HG03520 (cell line): ENCODE measurements at regions not wholly inside any gene's neighbourhood (a gene's known extent, or its start where the extent isn't known, plus 50 kb on each side); places are given as distances from the start of the nearest gene placed in this dataset.
"Not testable (repeated sequence)": the region's sequence is repeated elsewhere in the genome, so short reads cannot be mapped to it uniquely, and the experiment has no call there.

Experiments used
- ATAC-seq: cut with Tn5 transposase; IDR thresholded peaks from one replicate; pipeline ENCODE4 v1.9.1; 2021; ENCODE audit warnings: mild to moderate bottlenecking, moderate library complexity; ENCODE audit not compliant: unreplicated experiment

DNA sequence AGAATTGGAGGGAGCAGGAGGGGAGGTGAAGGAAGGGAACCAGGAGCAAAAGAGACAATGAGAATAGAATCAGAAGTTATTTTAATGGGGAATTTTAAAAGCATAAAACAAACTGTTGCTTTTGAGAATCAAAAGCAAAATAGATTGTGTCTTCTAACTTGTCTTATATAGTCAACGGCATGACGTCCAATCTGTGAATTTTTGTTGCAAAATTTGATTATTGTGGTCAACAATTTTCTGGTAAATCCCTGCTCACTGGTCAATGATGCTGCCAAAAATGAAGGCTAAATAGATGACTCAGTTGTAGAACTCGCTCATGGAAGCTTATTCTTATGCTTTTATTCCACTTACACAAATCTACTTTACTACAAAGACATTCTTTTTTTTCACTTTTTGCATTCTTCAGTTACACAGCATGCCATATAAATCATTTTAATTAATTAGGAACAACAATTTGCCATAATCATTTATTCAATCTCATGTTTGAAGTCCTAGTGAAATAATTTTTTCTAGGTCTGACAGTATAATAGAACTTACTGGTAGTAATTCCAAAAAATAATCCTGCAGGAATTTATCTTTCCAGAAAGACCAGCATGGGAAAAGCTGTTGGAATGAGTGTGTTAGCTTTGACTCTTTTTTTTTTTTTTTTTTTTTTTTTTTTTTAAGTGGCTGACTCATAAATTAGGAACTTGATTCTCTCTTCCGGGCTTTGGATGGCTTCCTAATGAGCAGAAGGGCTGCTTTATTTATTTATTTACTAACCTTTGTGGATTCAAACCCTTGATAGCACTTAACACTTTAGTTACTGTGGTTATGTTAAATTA, 256.9 kb downstream of the SPRY2 start:
- no peak for ATAC-seq

DNA sequence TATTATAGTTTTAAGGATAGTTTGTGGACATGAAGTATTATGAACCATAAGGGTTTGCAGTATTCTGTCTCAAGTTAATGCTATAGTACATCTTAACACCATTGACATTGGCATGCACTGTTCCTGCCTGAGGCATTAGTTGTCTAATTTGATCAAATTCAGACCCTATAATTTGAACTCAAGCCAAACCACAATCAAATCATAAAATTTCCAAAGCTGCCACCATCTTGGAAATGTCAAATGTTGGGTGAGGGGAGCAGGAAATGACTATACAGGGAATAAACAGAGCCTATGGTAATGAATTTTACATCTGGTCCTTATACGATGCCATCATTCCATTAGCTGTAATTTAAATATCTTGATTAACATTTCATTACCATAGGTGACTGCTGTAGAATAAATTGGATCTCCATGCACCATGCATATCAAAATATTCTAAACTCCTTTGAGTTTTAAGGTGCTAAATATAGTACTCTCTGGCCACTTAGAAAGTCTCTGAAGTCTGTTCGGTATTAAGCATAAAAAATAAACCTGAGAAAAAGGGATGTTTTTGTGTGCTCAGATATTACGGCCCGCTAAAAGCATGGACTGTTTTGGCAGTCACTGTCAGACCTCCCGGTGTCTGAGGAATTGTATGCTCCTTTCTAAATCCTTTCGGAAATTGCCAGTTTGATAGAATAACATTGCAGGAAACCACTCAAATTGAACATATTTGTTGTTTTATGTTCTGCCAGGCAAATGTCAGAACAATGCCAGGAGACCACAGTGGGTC, 257.7 kb downstream of the SPRY2 start:
- no peak for ATAC-seq

DNA sequence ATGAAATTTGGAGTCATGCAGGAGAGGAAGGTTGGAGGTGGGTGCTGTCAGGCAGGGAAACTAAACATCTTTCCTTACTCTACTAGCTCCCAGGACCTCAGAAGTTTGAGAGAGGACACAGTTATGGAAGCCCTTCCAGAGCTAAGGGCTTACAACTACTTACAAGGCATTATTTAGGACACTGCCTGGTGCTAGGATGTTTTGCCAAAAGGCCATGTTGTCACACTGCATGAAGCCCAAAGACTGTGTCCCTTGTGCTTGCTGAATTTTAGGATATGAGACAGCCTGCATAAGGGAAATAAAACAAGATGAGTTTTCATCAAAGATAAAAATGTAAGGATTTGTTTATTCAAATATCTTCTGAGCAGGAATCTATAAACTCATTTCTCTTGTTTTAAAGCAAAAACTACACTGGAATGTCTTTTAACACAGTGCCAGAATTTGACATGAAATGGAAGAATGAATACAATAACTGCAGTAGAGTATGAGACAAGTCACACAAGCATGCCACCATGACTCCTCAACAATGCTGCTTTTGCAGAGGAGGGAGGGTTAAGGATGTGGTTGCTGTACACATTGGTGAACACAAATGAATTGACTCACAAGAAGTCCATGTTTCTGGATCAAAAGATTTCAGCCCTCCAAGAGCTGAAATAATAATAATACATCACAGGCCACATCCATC, 258.4 kb downstream of the SPRY2 start:
- no peak for ATAC-seq

DNA sequence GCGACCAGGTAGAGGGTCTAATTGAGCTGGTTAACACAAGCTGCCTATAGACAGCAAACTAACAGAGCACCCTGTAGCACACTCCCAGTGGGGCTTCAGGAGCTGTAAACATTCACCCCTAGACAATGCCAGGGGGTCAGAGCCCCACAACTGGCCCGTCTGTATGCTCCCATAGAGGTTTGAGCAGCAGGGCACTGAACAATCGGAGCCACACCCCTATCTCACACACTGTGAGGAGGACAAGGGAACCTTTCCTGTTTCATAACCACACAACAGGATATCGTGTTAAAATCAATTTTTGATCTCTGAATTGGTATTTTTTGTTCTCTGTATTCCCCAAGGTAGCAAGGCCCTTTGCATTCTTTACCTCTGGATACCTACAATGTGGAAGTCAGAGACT, 266.1 kb downstream of the SPRY2 start:
- ATAC-seq: no peak

DNA sequence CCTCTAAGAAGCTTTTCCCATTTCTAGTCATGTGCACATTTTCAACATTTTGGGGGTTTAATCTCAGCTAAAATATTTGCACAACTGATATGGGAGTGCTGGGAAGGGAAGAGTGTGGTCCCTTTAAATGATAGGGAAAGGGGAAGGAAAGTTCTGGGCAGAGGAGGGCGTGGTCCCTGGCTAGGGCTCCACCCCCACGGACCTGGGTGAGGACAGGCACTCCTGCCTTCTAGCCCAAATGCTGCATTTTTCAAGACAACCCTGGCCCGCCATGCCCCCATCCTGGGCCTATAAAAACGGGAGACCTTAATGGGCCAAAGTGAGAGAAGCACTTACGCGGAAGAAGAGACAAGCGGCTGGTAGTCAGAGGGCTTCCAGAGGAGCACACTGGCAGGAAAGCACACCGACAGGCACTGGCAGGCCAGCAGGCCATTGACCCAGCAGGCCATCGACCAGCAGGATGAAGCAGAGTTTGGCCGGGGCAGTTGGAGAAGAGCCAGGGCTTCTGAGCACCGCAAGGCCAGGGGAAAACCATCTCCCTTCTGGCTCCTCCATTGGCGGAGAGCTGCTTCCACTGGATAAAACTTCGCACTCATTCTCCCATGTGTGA, 266.7 kb downstream of the SPRY2 start:
- ATAC-seq: no peak

DNA sequence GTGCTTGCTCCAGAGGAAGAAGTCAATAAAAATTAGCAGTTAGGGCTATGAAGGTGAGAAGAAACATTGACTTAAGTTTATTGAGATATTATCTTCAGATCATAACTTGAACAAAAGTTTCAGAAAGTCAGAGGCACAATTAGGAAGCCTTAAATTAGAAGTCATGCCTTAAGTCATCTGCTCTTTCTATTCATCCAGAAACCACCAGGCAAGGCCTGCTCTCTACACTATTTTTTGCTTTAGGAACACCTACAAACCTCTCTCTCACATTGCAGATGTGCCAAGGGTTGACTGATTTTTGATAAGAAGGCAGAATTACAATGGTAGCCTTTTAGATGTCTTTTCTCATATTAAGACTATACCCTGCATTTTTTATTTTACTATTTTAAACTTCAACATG, 268.7 kb downstream of the SPRY2 start:
- no peak for ATAC-seq

DNA sequence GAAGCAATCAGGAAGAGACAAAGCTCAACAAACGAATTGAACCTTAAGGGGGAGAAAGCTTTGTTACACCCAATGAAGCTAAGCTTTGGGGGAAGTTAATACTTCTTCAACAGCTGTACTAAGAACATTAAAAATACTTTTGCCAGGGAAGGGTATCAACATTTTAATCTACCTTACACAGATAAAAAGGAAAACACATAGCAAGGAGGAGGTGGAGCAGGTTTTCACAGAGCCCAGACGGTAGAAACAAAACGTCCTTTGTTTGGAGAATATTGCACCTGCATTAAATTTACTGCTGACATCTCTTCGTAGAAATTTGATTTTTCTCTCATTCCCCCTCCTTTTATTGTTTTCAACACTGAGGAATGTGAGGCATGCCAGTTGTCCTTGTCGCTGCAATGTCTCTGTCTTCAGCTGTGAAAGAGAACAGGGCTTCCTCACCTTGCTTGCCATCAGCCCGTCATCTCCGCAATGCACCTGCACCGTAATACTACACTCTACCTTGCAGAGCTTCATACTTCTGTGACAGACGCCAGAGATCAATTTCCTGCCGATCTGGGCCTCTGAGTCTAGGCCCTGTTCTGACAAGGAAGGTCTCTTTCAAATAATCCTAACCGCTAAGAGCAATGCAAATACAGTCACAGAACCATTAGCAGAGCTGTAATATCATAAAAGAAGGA, 270.8 kb downstream of the SPRY2 start:
- no peak for ATAC-seq

DNA sequence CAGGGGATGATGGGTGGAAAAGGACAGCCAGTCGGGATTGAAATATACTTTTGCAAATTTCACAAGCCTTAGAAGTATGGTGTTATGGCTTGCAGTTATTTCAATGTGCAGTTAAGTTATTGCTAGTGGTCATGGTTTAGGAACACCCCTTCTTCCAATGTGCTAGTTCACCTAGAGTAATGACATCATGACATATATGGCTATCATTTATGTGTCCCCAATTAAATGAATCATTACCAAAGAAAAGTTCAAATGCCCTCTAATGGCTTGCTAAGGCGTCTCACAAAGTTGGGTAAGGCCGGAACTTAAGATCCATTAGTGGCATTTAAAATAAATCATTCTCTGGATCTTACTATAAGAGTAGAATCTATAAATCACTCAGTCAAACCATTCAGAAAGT, 271.6 kb downstream of the SPRY2 start:
- ATAC-seq: no peak

DNA sequence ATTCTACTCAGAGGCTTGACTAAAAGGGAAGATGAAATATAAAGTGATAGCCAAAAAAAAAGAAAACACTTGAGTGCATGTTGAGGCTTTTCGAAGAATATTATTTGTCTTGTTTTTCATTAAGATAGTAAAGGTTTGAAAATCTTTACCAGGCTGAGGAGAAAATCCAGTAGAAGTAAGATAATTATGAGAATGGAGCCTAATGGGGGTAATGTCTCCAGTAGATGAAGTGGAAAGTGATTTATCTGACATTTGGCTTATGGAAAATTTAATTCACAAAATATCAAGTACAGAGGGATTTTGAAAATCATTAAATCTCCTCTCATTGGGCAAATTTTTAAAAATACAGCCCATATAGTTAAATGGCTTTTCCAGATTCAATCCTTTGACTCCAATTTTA, 274.9 kb downstream of the SPRY2 start:
- ATAC-seq: no peak

DNA sequence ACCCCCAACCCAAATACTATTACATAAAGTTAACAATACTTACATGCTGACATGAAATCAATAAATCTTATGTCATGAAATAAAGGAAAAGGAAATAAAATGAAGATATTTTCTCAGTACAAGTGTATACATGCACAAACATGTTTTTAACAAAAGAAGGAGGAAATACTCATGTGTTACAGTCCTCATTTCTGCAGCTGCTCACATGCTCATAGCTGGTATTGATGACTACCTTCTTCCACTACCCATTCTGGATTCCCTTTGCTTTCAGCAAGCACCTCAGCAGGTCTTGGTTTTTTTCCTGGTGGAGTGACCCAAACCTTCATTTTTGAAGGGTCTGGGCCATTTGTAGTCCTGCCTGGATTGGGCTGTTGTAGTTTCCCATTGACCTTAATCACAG, 278.5 kb downstream of the SPRY2 start:
- ATAC-seq: not testable (repeated sequence)

DNA sequence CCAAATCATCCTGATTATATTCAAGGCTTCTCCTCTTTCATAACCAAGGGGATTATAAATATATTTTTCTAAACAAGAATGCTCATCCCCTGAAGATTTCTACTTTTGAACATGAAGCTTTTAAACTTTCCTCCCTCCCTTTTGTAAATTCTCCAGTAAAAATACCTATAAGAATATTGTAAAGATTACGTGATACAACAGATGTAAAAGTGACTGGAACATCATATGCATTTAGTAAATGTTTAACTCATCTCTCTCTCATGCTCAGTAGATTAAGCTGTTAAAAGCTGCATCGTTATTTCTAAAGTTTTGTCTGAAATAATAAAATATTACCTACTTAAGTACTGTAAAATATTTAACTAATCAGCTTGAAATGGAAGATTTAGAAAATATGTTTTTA, 281.1 kb downstream of the SPRY2 start:
- no peak for ATAC-seq

DNA sequence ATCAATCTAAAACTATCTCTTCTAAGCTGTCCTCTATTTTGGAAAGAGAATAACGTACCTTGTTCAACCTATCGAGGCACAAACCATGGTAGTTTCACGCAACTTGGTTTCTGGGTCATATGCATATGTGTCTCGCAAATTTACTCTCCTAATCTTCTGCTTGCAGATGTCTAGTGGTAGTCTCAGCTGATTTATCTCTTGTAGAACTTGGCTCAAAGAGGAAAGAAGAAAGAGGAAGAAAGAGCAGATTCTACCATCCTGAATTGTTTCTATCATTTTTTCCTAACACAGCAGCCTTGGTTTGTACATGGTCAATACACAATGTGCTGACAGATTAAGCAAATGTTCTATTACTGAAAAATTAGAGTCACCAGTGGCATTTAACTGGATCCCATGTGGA, 282.3 kb downstream of the SPRY2 start:
- no peak for ATAC-seq

DNA sequence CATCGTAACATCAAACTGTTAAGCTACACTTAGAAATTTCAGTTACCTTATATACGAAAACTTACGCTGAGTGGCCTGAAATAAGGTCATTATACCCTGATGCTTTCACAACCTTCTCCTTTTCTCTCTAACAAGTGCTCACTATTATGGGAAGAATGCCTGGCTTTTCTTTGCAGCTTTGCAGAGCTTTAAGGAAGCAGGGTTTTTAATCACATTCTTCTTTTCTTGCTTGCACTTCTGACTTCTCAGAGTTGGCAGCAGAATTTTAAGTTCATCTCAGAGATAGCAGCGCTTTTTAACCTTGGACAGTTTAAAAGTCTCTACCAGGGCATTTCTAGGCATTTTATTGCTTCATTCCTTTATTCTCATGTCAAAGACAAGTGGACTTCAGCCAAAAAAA, 285.1 kb downstream of the SPRY2 start:
- no peak for ATAC-seq

DNA sequence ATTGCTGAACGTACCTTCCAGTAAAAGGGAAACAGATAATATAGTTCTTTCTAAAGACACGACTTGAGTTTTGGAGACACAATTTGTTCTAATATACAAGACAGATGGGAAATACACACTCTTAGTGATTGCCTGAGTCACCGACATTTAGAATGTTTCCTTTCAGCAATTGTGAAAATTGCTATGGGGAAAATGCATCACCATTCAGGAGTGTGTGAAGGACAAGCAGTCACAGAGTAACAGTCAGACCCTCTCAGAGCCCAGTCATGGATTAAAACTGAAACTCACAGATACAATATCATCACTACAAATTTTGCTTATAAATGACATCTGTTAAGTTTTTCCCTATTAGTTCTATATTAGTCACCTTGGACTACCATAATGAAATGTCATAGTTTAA, 286.1 kb downstream of the SPRY2 start:
- no peak for ATAC-seq

DNA sequence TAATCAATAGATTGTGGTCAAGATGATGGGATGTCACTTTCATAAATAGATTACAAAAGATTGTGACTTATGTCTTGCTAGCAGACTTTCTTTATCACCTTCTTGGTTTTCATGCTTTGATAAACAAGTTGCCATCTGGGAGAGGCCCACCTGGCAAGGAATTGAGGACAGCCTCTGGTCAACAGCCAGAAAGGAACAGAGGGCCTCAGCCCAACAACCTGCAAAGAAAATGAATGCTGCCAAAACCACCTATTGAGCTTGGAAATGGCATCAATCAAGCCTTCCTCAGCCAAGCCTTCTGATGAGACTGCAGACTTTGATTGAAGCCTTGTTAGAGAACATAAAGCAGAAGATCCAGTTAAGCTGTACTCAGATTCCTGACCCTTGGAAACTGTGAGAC, 288.6 kb downstream of the SPRY2 start:
- ATAC-seq: no peak

DNA sequence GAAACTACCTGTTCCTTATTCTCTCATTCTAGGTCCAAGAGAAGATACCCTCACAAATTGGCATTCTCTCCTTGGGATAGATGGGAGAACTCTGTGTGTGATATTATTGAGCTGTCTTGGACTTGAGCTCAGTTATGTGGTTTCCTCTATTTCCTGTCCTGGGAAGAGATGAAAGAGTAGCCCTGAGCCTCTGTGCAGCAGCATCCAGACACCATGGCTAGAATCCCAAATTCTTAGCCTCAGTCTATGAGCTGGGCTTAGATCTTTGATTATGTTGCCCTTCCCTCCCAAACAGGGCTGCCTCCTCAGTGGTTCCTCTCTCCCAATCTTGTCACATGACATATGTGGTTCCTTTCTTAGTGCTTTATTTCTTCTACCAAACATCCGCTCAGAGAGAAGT, 290.7 kb downstream of the SPRY2 start:
- ATAC-seq: no peak

DNA sequence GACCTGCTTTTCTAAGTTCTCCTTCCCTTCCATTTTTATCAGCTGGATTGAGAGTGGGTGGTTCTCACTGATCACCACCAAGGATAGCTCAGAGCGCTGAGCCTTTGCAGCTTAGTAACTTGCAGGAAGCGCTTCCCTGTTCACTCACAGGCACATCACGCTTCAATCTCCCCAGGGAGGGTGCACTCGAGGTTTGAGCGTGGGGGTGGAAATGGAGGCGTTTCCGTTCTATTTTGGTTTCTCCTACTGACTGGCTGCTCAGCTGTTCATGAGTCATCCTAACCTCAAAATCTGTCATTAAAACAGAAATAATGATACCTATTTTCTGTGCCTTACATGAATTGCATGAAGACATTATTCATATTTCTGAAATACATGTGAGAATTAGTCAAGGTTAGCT, 292.1 kb downstream of the SPRY2 start:
- ATAC-seq: peak; percentile 96

DNA sequence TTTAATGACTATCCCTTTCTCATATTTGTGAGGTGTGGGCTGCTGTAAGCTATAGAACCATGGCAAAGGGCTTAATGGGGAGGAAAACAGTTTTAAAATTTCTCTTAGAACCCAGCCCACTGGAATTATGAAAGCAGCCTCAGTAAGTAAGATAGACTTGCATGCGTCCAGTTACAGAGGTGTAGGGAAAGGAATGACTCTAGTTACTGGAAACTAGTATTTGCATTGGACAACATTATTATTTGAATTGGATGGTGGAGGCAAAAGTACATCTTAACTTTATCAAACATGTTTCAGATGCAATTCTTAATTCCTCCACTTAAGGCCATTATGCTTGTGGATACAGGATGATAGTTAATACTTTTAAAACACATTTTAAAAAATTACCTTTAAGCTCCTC, 292.9 kb downstream of the SPRY2 start:
- ATAC-seq: no peak

DNA sequence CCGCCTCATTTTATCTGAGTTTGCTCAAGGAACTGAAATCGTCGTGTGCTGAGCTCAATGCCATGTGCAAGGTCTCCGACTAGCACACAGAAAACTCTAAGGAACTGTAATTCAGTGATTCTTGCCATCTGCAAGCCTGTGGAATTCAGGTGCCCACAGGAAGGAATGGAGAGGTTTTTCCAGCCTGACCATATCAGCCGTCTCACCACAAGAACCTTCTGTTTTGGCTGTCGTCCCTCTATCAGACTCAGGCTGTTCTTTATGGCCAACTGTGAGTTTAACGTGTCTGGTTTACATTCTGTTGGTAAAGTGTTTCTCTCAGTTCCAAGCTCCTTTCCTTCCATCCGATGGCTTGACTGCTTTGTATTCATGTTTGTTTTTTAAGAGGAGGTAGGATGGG, 293.5 kb downstream of the SPRY2 start:
- ATAC-seq: no peak

DNA sequence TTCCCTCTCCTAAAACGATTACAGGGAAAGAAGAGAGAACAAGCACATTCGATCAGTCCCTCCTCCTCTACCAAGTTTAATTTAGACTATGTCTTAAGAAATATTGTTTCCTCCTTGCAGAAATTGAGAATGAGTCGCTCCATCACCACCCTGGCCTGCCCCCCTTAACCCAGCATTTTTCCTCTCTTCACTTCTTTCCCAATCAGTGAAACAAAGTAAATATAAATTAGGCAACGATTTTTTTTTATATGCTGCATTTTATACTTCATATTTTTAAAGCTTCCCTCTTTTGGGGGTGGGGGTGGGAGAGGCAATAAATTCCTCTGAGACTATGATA, 300.0 kb downstream of the SPRY2 start:
- ATAC-seq: no peak
